Stimulated activated memory B cell treated with anti-CD40 and anti-IgM and Interleukin-4, amounts not matched to agents 10 μg/mL and 1 μg/mL and 100 μg/mL, for 72 hours (primary cell): ENCODE measurements at regions not wholly inside any gene's neighbourhood (a gene's known extent, or its start where the extent isn't known, plus 50 kb on each side); places are given as distances from the start of the nearest gene placed in this dataset.

ENCODE experiments used
- ATAC-seq: fragments of 150-1000 bp; cut with Tn5 transposase; 2 replicates; pipeline ENCODE4 v1.10.0; 2021
- H3K27ac Mint-ChIP-seq: one replicate; pipeline ENCODE4 v1.8.0; 2022; ENCODE audit warnings: mild to moderate bottlenecking, mixed read lengths
- H3K27me3 Mint-ChIP-seq: one replicate; pipeline ENCODE4 v1.8.0; 2022; ENCODE audit warnings: mixed read lengths
- H3K36me3 Mint-ChIP-seq: one replicate; pipeline ENCODE4 v1.8.0; 2022; ENCODE audit warnings: mixed read lengths
- H3K4me1 Mint-ChIP-seq: one replicate; pipeline ENCODE4 v1.8.0; 2022; ENCODE audit warnings: mixed read lengths
- H3K4me3 Mint-ChIP-seq: one replicate; pipeline ENCODE4 v1.8.0; 2022; ENCODE audit warnings: mild to moderate bottlenecking, moderate library complexity, mixed read lengths
- H3K9me3 Mint-ChIP-seq: one replicate; pipeline ENCODE4 v1.8.0; 2022; ENCODE audit warnings: mixed read lengths

DNA sequence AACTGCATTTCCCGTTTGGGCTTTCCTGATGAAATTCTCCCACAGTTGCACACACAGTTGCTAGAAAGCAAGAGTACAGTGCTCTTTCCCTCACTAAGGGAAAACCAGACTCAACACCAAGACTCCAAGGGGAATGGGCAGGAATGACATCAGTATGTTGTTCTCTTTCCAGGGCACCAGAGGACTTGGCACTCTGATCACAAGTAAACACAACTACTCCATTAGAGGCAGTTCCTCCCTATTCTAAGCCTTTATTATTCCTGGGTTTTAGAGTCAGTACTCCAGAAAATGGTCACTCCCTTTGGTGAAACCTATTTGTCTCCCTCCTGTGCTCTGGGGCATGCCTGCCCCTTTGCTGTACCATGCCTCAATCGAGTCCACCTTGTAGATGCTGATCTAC is 52.3 kb upstream of the VGLL4 start:
- no peak overlapping the region for H3K27ac Mint-ChIP-seq
- H3K36me3 Mint-ChIP-seq, result peaks cover 17% of the 10 kb centered on the region
- no peaks in the 10 kb centered on the region for H3K27me3 Mint-ChIP-seq
- no peaks in the 10 kb centered on the region for H3K9me3 Mint-ChIP-seq
- no peak overlapping the region for H3K4me3 Mint-ChIP-seq
- no peak for ATAC-seq
- H3K4me1 Mint-ChIP-seq, result no peaks in the 10 kb centered on the region
